Stimulated activated CD4-positive, alpha-beta T cell treated with anti-CD3 and anti-CD28 coated beads, Interleukin-1b, Interleukin-23, amount 100 ng/mL, for 24 hours (primary cell): ENCODE measurements at regions not wholly inside any gene's neighbourhood (a gene's known extent, or its start where the extent isn't known, plus 50 kb on each side); places are given as distances from the start of the nearest gene placed in this dataset.
"Not testable (repeated sequence)": the region's sequence is repeated elsewhere in the genome, so short reads cannot be mapped to it uniquely, and the experiment has no call there.

ENCODE experiments used
- DNase-seq, 4 experiments: peaks; one replicate each; pipeline ENCODE4 v3.0.0-alpha.2; 2020; ENCODE audit warnings: low read depth in 4 of 4, low spot score in 1 of 4

- no peak for DNase-seq
Measured at GRCh38 chr7:23887660-23888059, 177.6 kb downstream of the STK31 start.

DNA sequence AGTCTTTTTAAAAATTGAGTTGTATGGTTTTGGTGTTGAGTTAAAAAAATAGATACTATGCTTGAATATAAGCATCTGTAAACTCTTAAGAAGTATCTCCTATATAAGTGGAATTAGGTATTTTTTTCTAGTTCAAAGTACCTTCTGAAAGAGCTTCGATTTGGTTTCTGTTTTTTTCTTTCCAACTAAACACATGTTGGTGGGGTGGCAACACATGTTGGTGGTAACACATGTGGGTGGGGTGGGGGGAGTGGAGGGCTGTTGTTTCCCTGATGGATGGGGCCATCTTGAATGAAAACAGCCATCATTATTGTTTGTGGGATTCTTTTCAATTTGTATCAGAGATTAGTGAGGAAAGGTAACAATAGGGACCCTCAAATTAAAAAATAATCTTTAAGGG is 178.9 kb downstream of the STK31 start:
- DNase-seq: no peak

DNA sequence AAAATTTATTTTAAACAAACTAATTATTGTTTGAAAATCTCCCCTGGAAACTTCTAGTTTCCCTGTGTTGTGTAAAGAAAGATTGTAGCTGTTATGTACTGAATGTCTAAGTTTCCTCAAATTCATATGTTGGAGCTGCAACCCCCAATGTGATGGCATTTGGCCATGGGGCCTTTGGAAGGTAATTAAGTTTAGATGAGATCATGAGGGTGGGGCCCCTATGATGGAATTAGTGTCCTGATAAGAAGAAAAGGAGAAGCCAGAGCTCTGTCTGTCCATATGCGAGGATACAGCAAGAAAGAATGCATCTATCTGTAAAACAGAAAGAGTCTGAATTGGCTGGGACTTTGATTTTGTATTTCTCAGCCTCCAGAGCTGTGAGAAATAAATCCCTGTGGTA is 179.5 kb downstream of the STK31 start:
- no peak for DNase-seq

GRCh38 chr7:23892019-23892418 is 182.0 kb downstream of the STK31 start:
- DNase-seq: no peak

DNA sequence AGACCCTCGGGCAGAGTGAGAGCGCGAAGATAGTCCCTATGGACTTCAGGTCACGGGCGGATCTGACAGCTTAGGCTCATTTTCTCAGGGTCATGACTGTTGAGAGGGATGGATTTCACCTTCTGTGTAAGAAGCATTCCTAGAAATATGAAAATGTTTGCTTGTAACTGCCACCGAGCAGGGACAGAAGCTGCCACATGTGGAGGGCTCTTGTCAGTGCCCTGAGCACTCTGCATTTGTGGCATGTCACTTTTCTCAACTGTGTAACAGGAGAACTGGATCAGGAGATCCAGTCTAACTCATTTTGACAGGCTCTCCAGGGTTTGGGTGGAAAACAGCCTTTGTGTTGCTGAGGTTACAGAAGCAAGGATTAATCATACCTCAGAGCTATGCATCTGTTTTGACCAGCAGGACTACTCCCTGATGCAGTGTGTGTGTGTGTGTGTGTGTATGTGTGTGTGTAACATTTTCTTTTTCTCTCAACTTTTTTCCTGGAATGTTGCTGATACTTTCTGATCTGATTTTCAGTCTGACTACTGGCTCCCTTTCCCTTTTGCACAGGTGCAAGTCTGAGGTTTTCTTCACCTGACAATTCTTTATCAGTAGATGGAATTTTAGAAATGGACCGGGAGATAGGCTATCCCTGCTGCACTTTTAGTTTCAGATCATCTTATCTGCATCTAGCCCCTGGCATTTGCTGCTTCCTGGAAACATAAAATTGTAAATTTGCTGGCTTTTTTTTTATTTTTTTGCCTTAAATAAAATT is 183.3 kb downstream of the STK31 start:
- no peak for DNase-seq

DNA sequence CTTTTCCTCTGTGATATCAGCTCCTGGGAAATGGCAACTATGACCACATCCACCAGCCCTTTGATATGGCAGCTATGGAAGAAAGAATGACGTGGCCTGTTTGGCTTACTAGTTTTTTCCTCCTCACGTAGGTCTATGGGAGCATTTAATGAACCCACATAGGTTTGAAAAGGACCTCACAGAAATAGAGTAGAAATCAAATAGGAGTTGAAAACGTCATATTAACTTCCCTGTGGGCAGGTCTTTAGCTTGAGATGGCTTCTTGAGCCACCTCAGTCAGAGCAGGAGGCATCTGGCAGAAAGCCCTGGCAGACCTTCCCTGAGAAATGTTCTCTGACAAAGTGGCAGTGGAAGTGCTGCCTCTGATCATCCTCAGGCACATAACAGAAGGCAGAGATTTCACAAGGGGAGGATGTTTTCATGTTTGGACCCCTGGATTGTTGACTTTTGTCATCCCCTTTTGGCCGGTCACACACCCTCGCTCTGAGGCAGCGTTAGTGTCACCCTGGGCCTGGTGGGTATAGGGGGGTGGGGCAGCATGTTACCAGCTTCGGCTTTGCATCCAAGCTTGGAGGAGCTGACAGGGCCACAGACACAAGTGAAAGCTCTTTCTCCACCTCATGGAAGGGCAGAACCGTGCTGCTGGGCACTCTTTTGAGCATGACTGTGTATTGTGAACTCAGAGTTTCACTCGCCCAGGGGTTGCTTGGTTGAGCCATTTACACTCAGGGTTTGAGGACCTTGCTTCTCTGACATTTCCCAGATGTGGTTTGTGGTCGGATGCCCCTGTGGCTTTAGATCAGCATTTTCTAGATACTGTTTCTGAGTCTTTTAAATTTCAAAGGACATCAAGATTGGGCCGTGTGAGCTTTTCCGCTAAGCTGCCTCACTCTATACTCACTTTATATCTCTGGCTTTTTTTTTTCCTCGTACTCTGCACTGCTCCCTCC is 184.2 kb downstream of the STK31 start:
- DNase-seq: peak in 2 of 4 experiments; percentile 2 to 37

DNA sequence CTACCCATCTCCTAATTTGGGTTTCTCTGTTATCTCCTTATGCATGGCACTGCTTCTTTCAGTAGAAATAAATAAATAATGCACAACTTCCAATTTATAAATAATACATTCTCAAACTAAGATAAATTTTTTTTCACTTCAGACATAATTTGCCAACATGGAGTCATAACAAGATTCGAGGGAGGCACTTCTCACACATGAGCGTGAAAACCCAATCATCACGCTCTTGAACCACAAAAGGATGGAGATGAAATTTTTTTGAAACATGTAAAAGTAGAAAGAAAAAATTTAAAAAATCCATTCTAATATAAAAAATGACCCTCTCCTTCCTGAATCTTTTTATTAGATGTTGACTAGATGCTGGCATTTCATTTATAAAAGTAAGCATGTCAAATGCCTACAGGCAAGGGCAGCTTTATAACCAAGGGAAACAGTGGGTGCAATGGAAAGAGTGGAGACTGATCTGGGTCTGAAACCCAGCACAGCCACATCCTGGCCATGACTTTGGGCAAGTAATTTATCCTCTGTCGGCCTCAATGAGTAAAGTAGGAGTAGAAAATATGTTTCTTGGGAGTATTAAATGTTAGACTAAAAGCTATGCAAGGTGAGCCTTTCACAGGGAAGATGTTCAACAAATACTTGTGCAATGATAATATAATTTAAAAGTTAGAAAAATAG is 185.0 kb downstream of the STK31 start:
- DNase-seq: no peak

DNA sequence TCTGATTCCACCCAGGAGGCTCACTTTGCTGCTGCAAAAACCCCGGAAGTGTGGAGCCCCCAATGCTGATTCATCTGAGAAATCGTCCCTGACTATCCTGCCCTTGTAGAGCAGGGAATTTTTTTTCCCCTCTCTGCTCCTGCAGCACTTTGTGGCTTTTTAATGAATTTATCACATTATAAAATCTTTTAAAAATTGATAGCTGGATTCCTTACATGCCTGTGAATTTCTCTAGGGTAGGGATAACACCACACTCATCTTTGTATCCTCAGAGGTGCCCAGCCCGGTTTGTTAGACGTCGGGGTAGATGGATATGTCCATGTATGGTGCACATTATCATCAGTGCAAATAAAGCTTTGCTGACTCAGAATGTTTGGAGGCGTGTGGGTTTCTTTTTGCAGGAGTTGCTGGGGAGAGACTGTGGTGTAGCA is 185.7 kb downstream of the STK31 start:
- DNase-seq: no peak

DNA sequence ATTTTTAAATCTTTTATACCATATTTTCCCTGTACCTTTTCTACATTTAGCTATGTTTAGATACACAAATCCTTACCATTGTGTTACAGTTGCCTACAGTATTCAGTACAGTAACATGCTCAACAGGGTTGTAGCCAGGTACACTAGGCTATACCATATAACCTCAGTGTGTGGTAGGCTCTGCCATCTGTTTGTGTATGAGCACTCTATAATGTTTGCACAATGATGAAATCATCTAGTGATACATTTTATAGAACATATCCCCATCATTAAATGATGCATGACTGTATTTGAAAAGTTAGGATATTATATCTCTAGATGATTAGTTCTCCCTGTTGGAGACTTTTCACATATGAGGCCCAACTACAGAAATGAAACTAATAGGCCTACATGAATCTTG is 188.6 kb downstream of the STK31 start:
- no peak for DNase-seq

- not testable (repeated sequence) for DNase-seq
Measured at GRCh38 chr7:23904901-23905300, 194.9 kb downstream of the STK31 start.

GRCh38 chr7:23907012-23907411 is 197.0 kb downstream of the STK31 start:
- DNase-seq: no peak

DNA sequence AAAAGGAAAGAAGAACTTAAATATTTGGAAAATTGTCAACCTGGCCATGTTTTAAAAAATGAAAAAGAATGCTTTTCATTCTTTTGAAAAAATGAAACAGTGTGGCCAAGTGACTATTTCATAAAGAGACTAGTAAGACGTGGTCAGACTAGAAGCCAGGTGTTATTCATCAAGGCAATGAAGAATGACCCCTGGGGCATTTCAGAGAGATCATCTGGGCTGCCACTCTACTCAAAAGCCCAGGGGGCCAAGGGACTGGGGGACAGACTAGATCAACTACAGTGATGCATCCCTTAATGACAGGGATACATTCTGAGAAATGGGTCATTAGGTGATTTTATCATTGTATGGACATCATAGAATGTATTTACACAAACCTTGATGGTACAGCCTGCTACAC is 199.4 kb downstream of the STK31 start:
- DNase-seq: no peak

DNA sequence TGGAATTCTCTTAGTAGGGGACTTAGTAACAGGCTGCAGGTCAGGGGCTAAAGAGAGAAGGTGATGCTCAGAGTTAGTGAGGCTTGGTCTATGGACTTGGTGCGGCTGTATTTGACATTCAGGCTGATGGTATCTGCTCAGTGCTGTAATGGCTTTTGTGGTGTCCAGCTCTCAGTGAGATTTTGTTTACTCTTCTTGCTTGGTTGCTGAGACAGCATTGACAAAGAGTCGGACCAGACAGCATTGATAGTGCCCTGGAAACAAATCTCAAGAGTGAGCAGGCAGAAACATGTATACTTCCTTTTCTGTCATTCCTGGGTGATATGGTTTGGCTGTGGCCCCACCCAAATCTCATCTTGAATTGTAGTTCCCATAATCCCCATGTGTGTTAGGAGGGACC is 202.0 kb downstream of the STK31 start:
- DNase-seq: no peak

DNA sequence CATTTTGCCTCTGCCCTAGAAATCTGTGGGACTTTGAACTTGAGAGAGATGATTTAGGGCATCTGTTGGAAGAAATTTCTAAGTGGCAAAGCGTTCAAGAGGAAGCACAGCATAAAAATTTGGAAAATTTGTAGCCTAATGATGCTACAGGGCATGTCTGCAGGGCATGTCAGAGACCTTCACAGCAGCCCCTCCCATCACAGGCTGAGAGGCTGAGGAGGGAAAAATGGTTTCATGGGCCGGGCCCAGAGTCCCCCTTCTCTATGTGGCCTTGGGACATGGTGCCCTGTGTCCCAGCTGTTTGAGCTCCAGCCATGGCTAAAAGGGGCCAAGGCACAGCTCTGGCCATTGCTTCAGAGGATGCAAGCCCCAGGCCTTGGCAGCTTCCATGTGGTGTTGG is 203.0 kb downstream of the STK31 start:
- no peak for DNase-seq

- no peak for DNase-seq
Measured at GRCh38 chr7:23915236-23915635, 205.2 kb downstream of the STK31 start.

DNA sequence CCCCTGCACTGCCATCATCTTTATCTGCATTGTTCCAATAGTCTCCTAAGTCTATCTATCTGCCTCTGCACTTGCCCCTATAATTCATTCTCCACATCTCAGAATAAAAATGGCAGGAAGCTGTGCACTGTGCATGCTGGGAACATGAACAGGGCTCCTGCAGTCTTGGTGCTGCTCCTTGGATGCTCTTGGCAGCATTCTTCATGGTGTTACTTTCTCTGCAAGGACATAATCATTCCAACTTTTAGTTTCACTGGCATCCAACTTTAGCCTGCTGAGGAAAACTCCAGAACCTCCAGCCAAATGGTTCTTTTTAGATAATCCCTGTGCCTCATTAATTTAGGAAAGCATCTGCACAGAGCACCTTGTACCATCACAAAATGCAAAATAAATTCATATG is 208.3 kb downstream of the STK31 start:
- no peak for DNase-seq

DNA sequence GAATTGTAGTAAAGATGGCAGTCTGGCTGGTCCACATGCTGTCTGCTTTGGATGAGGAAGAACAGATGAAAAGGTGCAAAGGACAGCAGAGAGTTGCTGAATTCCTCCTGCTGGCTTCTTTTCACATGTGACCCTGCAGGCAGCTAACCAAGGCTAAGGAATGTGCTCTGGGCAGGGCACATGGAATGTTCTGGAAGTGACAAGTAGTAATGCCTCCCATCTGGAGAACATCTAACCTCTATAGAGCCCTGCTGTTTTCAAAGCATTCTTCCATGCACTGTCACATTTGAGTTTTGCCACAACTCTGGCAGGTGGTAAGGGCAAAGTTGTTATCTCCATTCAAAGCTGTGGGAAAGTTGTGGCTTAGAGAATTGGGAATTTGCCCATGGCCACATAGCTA is 208.8 kb downstream of the STK31 start:
- no peak for DNase-seq

GRCh38 chr7:23925088-23925487 is 215.1 kb downstream of the STK31 start:
- no peak for DNase-seq

DNA sequence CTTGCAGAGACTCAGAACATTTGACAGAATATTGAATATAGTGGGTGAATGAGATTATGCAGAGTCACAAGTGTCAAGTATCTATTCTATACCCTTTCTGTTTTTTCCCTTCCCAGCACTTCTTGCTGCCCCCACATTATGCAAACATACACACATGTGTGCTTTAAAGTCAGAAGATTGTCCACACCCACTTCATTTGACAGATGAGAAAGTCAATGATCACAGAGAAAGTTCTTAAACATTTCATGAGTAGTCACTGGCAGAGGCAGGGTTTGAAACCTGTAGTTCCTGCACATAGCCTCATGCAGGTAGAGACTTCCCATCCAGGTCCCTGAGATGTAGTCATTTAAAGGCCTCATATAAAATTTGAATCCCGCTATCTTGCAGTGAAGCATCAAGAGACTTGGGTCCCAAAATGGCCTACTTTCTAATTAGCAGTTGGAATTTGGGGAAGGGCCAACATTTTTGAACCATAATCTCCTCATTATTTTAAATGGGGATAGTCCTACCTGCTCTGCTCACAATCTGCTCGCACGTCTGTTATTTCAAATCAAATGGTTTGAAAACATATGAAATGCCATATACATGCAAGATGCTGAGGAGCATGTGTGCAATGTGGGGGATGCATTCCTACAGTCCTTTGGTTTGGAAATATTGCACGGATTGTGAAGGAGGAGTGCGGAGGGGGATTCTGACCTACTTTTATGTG is 217.8 kb downstream of the STK31 start:
- DNase-seq: no peak

GRCh38 chr7:23928418-23928775 is 218.4 kb downstream of the STK31 start:
- no peak for DNase-seq

GRCh38 chr7:23930312-23930711 is 220.3 kb downstream of the STK31 start:
- no peak for DNase-seq
